MM.1S (cell line): ENCODE measurements at regions not wholly inside any gene's neighbourhood (a gene's known extent, or its start where the extent isn't known, plus 50 kb on each side); places are given as distances from the start of the nearest gene placed in this dataset.
"Not testable (repeated sequence)": the region's sequence is repeated elsewhere in the genome, so short reads cannot be mapped to it uniquely, and the experiment has no call there.

Source experiments
- CTCF ChIP-seq: fragments of 300-600 bp; sonication (generic); IDR thresholded peaks from 2 replicates; pipeline ENCODE4 v1.5.1; 2016; ENCODE audit warnings: antibody characterized with exemption, low read length, mixed read lengths
- EZH2phosphoT487 ChIP-seq: fragments of 300-600 bp; sonication (generic); IDR thresholded peaks from 2 replicates; pipeline ENCODE4 v1.6.1; 2018; ENCODE audit warnings: antibody characterized with exemption, low read length

GRCh38 chr1:146552414-146552813 is 323.6 kb upstream of the NOTCH2NLA start:
- TF ChIP-seq CTCF, EZH2phosphoT487: not testable (repeated sequence)
